Heart left ventricle (tissue), 16 donors: ENCODE measurements at regions not wholly inside any gene's neighbourhood (a gene's known extent, or its start where the extent isn't known, plus 50 kb on each side); places are given as distances from the start of the nearest gene placed in this dataset.

ENCODE experiments used
- ATAC-seq, 4 donors: fragments of 200-7000 bp; cut with Tn5 transposase; one replicate each; pipeline ENCODE4 v1.9.1; 2020 to 2022; ENCODE audit warnings: moderate library complexity in 4 of 4, mild to moderate bottlenecking in 3 of 4, moderate number of reproducible peaks in 1 of 4
- DNase-seq, 5 donors: peaks; one replicate each; pipeline ENCODE4 v3.0.0-alpha.2; 2020
- H3K27ac ChIP-seq, 12 donors: fragments of 200-600 bp; sonication (generic) in 4 of 12; one replicate each; pipeline versions ENCODE4 v1.5.0 to v1.8.0; 2016 to 2022; ENCODE audit warnings: mild to moderate bottlenecking in 2 of 12
- H3K27me3 ChIP-seq, 9 donors: fragments of 200-600 bp; sonication (generic) in 2 of 9; one replicate each; pipeline versions ENCODE4 v1.5.1 to v1.8.0; 2016 to 2022; ENCODE audit warnings: mild to moderate bottlenecking in 3 of 9
- H3K36me3 ChIP-seq, 9 donors: fragments of 200-600 bp; sonication (generic) in 2 of 9; one replicate each; pipeline versions ENCODE4 v1.5.0 to v1.8.0; 2018 to 2022; ENCODE audit warnings: mild to moderate bottlenecking in 2 of 9
- H3K4me1 ChIP-seq, 12 donors: fragments of 200-600 bp; sonication (generic) in 4 of 12; one replicate each; pipeline versions ENCODE4 v1.5.0 to v1.8.0; 2016 to 2022; ENCODE audit warnings: mild to moderate bottlenecking in 3 of 12
- H3K4me3 ChIP-seq, 12 donors: fragments of 200-600 bp; sonication (generic) in 4 of 12; one replicate each; pipeline versions ENCODE4 v1.5.0 to v1.8.0; 2017 to 2022; ENCODE audit warnings: mild to moderate bottlenecking in 9 of 12, moderate library complexity in 4 of 12
- H3K9me3 ChIP-seq, 12 donors: fragments of 200-600 bp; sonication (generic) in 4 of 12; one replicate each; pipeline versions ENCODE4 v1.5.0 to v1.8.0; 2016 to 2022; ENCODE audit warnings: mild to moderate bottlenecking in 1 of 12
- CTCF ChIP-seq, 12 donors: fragments of 200-600 bp; sonication (generic) in 4 of 12; IDR thresholded peaks; one replicate each; pipeline versions ENCODE4 v1.5.0 to v1.8.0; 2018 to 2022; ENCODE audit warnings: antibody characterized with exemption in 12 of 12, mild to moderate bottlenecking in 5 of 12
- POLR2A ChIP-seq, 2 donors: fragments of 450-650 bp; IDR thresholded peaks; one replicate each; pipeline ENCODE4 v1.6.1; 2017; ENCODE audit warnings: antibody characterized with exemption in 2 of 2, mild to moderate bottlenecking in 2 of 2, moderate library complexity in 2 of 2
- WGBS, 4 donors: extraction: QIAGEN DNeasy Blood & Tissue Kit in 2 of 4; methylation state at CpG; one replicate each; pipeline versions ENCODE4 v1.1.5 to v1.1.7; 2013 to 2018; 5-methylcytosine and 5-hydroxymethylcytosine counted together
- intact Hi-C, 10 donors: fragments of 100-400 bp; cut with DNase I; formaldehyde crosslinking; loops; one replicate each; pipeline versions ENCODE4 v1.11.1 to v1.14.2; 2022
- donor health status: ischemic (EF 13 %, LVEDD 7.1; RV severe dilation, severe dysfunction).
- donor health status: healthy with polysubstance abuse.
- donor health status: DM: no; HTN: yes; CAD: no.
- donor health status: DM: no; HTN: no; CAD: no.
- donor health status: ischemic (EF 25% LVEDD 6.9; RV normal size, moderate dysfunction).
- donor health status: ischemic (EF 25% LVEDD 5.7; RV mildly dilated, moderate dysfunction).
- donor health status: healthy.
- donor health status: DM: yes; HTN: yes; CAD: no.
- donor health status: ischemic (EF 35%, LVEDD 5.7; RV mildly dilated, moderate dysfunction).
- donor health status: nonischemic (EF 11% LVEDD 7.7; RV severe dilation, severe dysfunction).
- donor health status: DM: yes; HTN: yes; CAD: no.
- donor health status: PGD.
- donor health status: ischemic (EF 29% LVEDD 5.4; RV normal size, mild dysfunction).
- donor health status: nonischemic (EF 23%, LVEDD 6.1; RV moderate dilation, normal function).

- no peak overlapping the region for H3K4me3 ChIP-seq
- H3K27me3 ChIP-seq = peaks cover 0 to 27% (median 6%) of the 10 kb centered on the region in 9 donors
- no peak for TF ChIP-seq POLR2A (IDR thresholded peaks at IDR 0.05)
- H3K4me1 ChIP-seq = no peaks in the 10 kb centered on the region
- H3K9me3 ChIP-seq = peaks cover 0 to 13% (median 2%) of the 10 kb centered on the region in 12 donors
- intact Hi-C loops = no loop called here
- 69 to 77% (median 74%) methylated on average over 5 of the region's 5 CpGs for WGBS, 4 donors
- no peaks in the 10 kb centered on the region for H3K36me3 ChIP-seq
- DNase-seq = no peak
- no peak for ATAC-seq
- no peak overlapping the region for H3K27ac ChIP-seq
Observed at GRCh38 chr3:135513106-135514059, 452.1 kb upstream of the PPP2R3A start.

- peaks cover 0 to 30% (median 6%) of the 10 kb centered on the region in 9 donors for H3K27me3 ChIP-seq
- intact Hi-C loops = no loop called here
- H3K4me3 ChIP-seq = no peak overlapping the region
- ATAC-seq (no peak), DNase-seq (no peak)
- peaks cover 0 to 10% (median 1%) of the 10 kb centered on the region in 12 donors for H3K9me3 ChIP-seq
- no peaks in the 10 kb centered on the region for H3K4me1 ChIP-seq
- H3K36me3 ChIP-seq = no peaks in the 10 kb centered on the region
- WGBS, 4 donors = 55 to 66% (median 61%) methylated on average over 4 of the region's 4 CpGs
- H3K27ac ChIP-seq = no peak overlapping the region
- TF ChIP-seq POLR2A (IDR thresholded peaks at IDR 0.05) (no peak), CTCF (IDR thresholded peaks at IDR 0.05) (no peak)
Observed at GRCh38 chr3:135514060-135514448, 451.5 kb upstream of the PPP2R3A start.

- H3K4me1 ChIP-seq = no peaks in the 10 kb centered on the region
- TF ChIP-seq CTCF (IDR thresholded peaks at IDR 0.05) = peak in 2 of 12 donors; percentile 15 to 18
- no peak for TF ChIP-seq POLR2A (IDR thresholded peaks at IDR 0.05)
- H3K36me3 ChIP-seq = no peaks in the 10 kb centered on the region
- intact Hi-C loops = no loop called here
- H3K27ac ChIP-seq = no peak overlapping the region
- H3K27me3 ChIP-seq = peaks cover 0 to 44% (median 6%) of the 10 kb centered on the region in 9 donors
- H3K9me3 ChIP-seq = no peaks in the 10 kb centered on the region
- WGBS, 4 donors = 10 to 19% (median 17%) methylated on average over 3 of the region's 3 CpGs
- ATAC-seq (no peak), DNase-seq (no peak)
- H3K4me3 ChIP-seq = no peak overlapping the region
Observed at GRCh38 chr3:135516143-135516542, 449.4 kb upstream of the PPP2R3A start.

GRCh38 chr3:135528413-135529015 is 437.0 kb upstream of the PPP2R3A start:
- H3K36me3 ChIP-seq = no peaks in the 10 kb centered on the region
- DNase-seq (no peak), ATAC-seq (no peak)
- intact Hi-C loops = no loop called here
- TF ChIP-seq POLR2A (IDR thresholded peaks at IDR 0.05) = no peak
- no peak for TF ChIP-seq CTCF (IDR thresholded peaks at IDR 0.05)
- H3K4me1 ChIP-seq = no peaks in the 10 kb centered on the region
- H3K27me3 ChIP-seq = no peaks in the 10 kb centered on the region
- 51 to 62% (median 59%) methylated on average over 3 of the region's 3 CpGs for WGBS, 4 donors
- H3K4me3 ChIP-seq = no peak overlapping the region
- H3K9me3 ChIP-seq = peaks cover 0 to 9% (median 0%) of the 10 kb centered on the region in 12 donors
- no peak overlapping the region for H3K27ac ChIP-seq
